Vagina (tissue), 2 donors: ENCODE measurements at regions not wholly inside any gene's neighbourhood (a gene's known extent, or its start where the extent isn't known, plus 50 kb on each side); places are given as distances from the start of the nearest gene placed in this dataset.
"Not testable (repeated sequence)": the region's sequence is repeated elsewhere in the genome, so short reads cannot be mapped to it uniquely, and the experiment has no call there.

Source experiments
- DNase-seq, 2 donors: peaks; one replicate each; pipeline ENCODE4 v3.0.0-alpha.2; 2017; ENCODE audit errors: extremely low spot score in 2 of 2
- H3K27ac ChIP-seq: fragments of 200-600 bp; sonication (generic); one replicate; pipeline ENCODE4 v1.5.1; 2019
- H3K27me3 ChIP-seq: fragments of 200-600 bp; sonication (generic); one replicate; pipeline ENCODE4 v1.5.1; 2019
- H3K36me3 ChIP-seq, 2 donors: fragments of 200-600 bp; sonication (generic); one replicate each; pipeline ENCODE4 v1.5.1; 2017 to 2019
- H3K4me1 ChIP-seq: fragments of 200-600 bp; sonication (generic); one replicate; pipeline ENCODE4 v1.5.1; 2019
- H3K4me3 ChIP-seq, 2 donors: fragments of 200-600 bp; sonication (generic); 1 replicate in 1 of 2; 2 replicates in 1 of 2; pipeline ENCODE4 v1.5.1; 2016 to 2019
- H3K9me3 ChIP-seq: fragments of 200-600 bp; sonication (generic); one replicate; pipeline ENCODE4 v1.5.1; 2019
- CTCF ChIP-seq, 3 experiments: fragments of 450-650 bp in 2 of 3; fragments of 200-600 bp in 1 of 3; sonication (generic) in 1 of 3; IDR thresholded peaks; one replicate each; pipeline ENCODE4 v1.5.1; 2017 to 2019; ENCODE audit warnings: antibody characterized with exemption in 3 of 3, mild to moderate bottlenecking in 2 of 3, moderate library complexity in 2 of 3
- POLR2A ChIP-seq, 2 donors: fragments of 450-650 bp; IDR thresholded peaks; one replicate each; pipeline ENCODE4 v1.6.1; 2017; ENCODE audit warnings: antibody characterized with exemption in 2 of 2, mild to moderate bottlenecking in 2 of 2, moderate library complexity in 2 of 2
- POLR2AphosphoS5 ChIP-seq, 2 donors: sonication (generic); formaldehyde crosslinking; IDR thresholded peaks; one replicate each; pipeline ENCODE4 v1.9.0; 2017; ENCODE audit warnings: antibody characterized with exemption in 2 of 2, mild to moderate bottlenecking in 2 of 2, low read depth in 1 of 2; ENCODE audit not compliant: insufficient read depth in 1 of 2
- intact Hi-C: fragments of 100-400 bp; cut with DNase I; formaldehyde crosslinking; loops from one replicate; pipeline ENCODE4 v1.15.1; 2023

GRCh38 chr4:121584836-121585235 lies 111.9 kb downstream of the ANXA5 start:
- no peak for DNase-seq
- intact Hi-C loops: no loop called here
- TF ChIP-seq POLR2AphosphoS5 (IDR thresholded peaks at IDR 0.05; ENCODE audit: insufficient read depth in 1 of 2, low read depth in 1 of 2) (no peak), POLR2A (IDR thresholded peaks at IDR 0.05) (no peak), CTCF (IDR thresholded peaks at IDR 0.05) (no peak)

DNA sequence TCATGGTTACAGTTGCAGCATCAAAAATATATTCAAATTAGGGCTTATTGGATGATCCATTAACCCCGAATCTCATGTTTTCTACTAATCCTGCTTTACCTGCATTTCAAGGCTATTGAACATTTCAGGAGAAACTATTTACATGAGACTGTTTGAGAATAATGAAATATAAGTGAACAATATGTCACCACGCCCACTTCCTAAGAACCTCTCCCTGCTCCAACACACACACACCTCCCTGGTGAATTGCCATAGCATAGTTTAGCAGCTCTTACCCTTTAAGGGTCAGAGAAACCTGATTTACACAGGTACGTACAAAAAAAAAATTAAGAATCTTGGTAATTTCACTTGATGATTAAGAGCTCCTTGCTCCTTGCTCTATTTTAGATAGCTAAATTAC lies 113.4 kb downstream of the ANXA5 start:
- H3K4me1 ChIP-seq: no peaks in the 10 kb centered on the region
- TF ChIP-seq POLR2AphosphoS5 (IDR thresholded peaks at IDR 0.05; ENCODE audit: insufficient read depth in 1 of 2, low read depth in 1 of 2): no peak
- no peak for TF ChIP-seq POLR2A (IDR thresholded peaks at IDR 0.05)
- no peak for TF ChIP-seq CTCF (IDR thresholded peaks at IDR 0.05)
- no peaks in the 10 kb centered on the region for H3K9me3 ChIP-seq
- H3K27ac ChIP-seq: no peak overlapping the region
- H3K36me3 ChIP-seq: no peaks in the 10 kb centered on the region
- H3K4me3 ChIP-seq: no peak overlapping the region
- H3K27me3 ChIP-seq: no peaks in the 10 kb centered on the region
- intact Hi-C loops: no loop called here
- DNase-seq: no peak

More at GRCh38 chr4:121584836-121585235, 111.9 kb downstream of the ANXA5 start:
- Histone ChIP-seq H3K36me3 (no peaks in the 10 kb centered on the region), H3K27ac (no peak overlapping the region), H3K9me3 (no peaks in the 10 kb centered on the region), H3K4me1 (no peaks in the 10 kb centered on the region), H3K4me3 (no peak overlapping the region), H3K27me3 (no peaks in the 10 kb centered on the region)

DNA sequence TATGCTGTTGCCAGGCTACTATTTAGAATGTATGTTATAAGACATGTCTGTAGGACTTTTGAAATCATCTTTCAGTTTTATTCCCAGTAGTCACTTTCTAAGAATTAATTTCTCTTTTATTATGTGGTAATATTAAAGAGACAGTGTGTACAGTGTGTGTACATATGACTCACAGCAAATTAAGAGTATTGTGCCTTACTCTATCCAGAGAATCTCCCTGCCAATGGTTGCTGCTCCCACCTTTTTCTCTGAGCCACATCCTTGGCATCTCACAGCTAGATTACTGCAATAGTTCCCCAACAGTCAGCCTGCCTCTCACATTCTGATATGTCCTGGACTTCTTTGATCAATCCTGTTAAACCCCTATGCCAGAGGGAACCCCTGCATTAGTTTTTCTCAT lies 114.5 kb downstream of the ANXA5 start:
- TF ChIP-seq POLR2AphosphoS5 (IDR thresholded peaks at IDR 0.05; ENCODE audit: insufficient read depth in 1 of 2, low read depth in 1 of 2) (no peak), POLR2A (IDR thresholded peaks at IDR 0.05) (no peak), CTCF (IDR thresholded peaks at IDR 0.05) (no peak)
- intact Hi-C loops: no loop called here
- H3K27ac ChIP-seq: no peak overlapping the region

GRCh38 chr4:121575392-121575791 lies 121.4 kb downstream of the ANXA5 start:
- H3K4me3 ChIP-seq, intact Hi-C loops, H3K27me3 ChIP-seq, H3K4me1 ChIP-seq, H3K36me3 ChIP-seq, DNase-seq, H3K27ac ChIP-seq, H3K9me3 ChIP-seq: not testable (repeated sequence)

More for the DNA sequence above, 114.5 kb downstream of the ANXA5 start:
- Histone ChIP-seq H3K27me3 (no peaks in the 10 kb centered on the region), H3K36me3 (no peaks in the 10 kb centered on the region), H3K4me3 (no peak overlapping the region), H3K9me3 (no peaks in the 10 kb centered on the region), H3K4me1 (no peaks in the 10 kb centered on the region)
- no peak for DNase-seq

- intact Hi-C loops: no loop called here
- Histone ChIP-seq H3K4me1 (no peaks in the 10 kb centered on the region), H3K27ac (no peak overlapping the region), H3K9me3 (no peaks in the 10 kb centered on the region), H3K27me3 (no peaks in the 10 kb centered on the region), H3K36me3 (no peaks in the 10 kb centered on the region), H3K4me3 (no peak overlapping the region)
- no peak for DNase-seq
- TF ChIP-seq POLR2A (IDR thresholded peaks at IDR 0.05): no peak
- no peak for TF ChIP-seq CTCF (IDR thresholded peaks at IDR 0.05)
- TF ChIP-seq POLR2AphosphoS5 (IDR thresholded peaks at IDR 0.05; ENCODE audit: insufficient read depth in 1 of 2, low read depth in 1 of 2): no peak
Observed at GRCh38 chr4:121574618-121575017, 122.2 kb downstream of the ANXA5 start.

GRCh38 chr4:121567748-121568147 lies 129.0 kb downstream of the ANXA5 start:
- no peak for DNase-seq
- no peaks in the 10 kb centered on the region for H3K4me1 ChIP-seq
- no peaks in the 10 kb centered on the region for H3K27me3 ChIP-seq
- H3K4me3 ChIP-seq: no peak overlapping the region
- H3K9me3 ChIP-seq: no peaks in the 10 kb centered on the region
- intact Hi-C loops: no loop called here
- H3K27ac ChIP-seq: no peak overlapping the region
- TF ChIP-seq CTCF (IDR thresholded peaks at IDR 0.05) (no peak), POLR2AphosphoS5 (IDR thresholded peaks at IDR 0.05; ENCODE audit: insufficient read depth in 1 of 2, low read depth in 1 of 2) (no peak), POLR2A (IDR thresholded peaks at IDR 0.05) (no peak)
- H3K36me3 ChIP-seq: no peaks in the 10 kb centered on the region
